Femur (tissue), 1 donor: ENCODE measurements at regions not wholly inside any gene's neighbourhood (a gene's known extent, or its start where the extent isn't known, plus 50 kb on each side); places are given as distances from the start of the nearest gene placed in this dataset.
"Not testable (repeated sequence)": the region's sequence is repeated elsewhere in the genome, so short reads cannot be mapped to it uniquely, and the experiment has no call there.

Experiments used
- DNase-seq: peaks from one replicate; pipeline ENCODE4 v3.0.0-alpha.2; 2017

DNA sequence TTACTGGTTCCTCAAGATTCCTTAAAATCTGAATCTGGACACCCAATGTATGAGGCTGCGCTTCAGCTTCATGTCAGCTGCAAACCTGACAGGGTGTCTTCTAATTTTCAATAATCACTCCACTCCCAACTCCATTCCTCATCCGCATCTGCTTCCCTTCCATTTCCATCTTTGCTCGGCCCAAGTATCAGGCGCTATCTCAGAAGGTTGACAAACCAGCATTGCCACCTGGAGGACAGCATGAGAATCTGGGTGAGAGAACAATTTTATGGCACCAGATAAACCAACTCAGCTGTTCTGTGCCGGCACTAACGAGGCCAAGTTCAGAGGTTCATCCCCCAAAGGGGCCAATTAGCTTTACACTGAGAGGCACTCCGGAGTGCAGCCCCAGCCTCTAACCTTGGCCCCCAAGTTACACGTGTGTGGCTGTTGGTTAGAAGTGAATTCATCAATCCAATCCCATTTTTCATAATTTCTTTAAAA lies 79.1 kb upstream of the LMO2 start:
- DNase-seq, result peak; percentile 67

DNA sequence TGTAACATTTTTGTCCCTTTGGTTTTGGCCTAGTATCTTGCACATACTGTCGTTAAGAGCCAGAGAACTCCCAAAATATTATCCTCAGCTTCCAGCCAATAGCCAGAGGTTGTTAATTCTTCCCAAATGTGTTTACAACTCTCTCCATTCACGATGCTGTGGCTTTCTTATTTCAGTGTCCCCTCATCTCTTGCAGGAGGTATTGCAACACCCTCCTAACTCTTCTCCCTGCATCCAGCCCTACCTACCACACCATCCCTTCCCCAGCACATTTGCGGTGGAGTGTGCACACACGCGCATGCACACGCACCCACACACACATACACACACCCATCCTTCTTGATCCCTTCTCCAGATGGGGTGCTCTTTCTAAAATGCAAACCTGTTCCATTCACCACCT lies 75.6 kb upstream of the LMO2 start:
- DNase-seq, result no peak

DNA sequence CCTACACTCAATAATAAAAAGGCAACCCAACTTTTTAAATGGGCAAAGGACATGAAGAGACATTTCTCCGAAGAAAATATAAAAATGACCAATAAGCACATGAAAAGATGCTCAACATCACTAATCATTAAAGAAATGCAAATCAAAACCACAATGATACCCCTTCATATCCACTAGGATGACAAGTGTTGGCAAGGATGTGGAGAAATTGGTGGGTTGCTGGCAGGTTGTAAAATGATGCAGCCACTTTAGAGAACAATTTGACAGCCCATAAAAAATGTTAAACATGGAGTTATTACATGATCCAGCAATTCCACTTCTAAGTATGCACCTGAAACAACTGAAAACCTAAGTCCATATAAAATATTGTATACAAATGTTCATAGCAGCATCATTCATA lies 73.2 kb upstream of the LMO2 start:
- no peak for DNase-seq

DNA sequence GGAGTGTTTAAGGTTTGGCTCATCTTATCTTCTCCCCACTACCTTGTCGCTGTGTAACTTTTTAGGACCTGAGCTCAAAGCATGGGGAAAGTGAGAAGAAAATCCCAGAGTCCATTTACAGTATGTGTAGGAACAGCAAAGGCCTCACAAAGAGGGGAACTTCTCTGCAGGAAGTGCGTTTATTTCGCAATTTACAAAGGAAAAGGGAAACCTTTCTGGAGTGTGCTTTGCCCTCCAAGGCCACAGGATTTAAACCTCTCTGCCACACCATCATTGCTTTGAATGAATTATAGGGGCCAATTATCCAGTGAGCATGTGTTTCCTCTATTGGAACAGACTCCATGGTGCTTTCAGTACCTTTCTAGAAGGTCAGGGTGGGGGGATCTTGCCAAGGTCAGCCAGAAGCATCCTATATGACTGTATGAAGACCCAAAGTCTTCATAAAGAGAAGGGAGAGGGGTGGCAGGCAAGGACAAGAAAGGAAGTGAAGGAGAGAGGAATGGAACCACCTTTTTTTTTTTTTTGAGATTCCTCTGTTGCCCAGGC lies 68.1 kb upstream of the LMO2 start:
- no peak for DNase-seq

DNA sequence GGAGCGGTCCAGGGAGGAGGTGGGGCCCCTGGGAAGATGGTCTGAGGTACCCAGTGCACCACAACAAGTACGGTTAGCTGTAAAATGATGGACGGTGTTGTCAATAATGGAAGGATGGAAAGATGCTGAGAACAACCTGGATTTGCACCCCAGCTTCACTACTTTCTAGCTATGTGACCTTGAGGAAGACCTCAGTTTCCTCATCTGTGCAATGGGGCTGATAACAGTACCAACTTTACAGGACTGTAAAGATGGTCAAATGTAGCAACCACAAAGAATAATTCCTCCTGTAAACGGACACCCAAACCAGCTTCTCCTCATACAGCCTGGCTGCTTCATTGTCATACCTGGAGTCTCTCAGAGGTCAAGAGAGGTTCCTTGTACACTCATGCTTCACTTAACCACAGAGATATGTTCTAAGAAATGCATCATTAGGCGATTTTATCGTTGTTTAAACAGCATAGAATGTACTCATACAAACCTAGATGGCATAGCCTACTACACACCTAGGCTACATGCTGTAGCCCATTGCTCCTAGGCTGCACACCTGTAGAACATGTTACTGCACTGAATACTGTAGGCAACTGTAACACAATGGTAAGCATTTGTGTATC lies 65.5 kb upstream of the LMO2 start:
- DNase-seq, result no peak

DNA sequence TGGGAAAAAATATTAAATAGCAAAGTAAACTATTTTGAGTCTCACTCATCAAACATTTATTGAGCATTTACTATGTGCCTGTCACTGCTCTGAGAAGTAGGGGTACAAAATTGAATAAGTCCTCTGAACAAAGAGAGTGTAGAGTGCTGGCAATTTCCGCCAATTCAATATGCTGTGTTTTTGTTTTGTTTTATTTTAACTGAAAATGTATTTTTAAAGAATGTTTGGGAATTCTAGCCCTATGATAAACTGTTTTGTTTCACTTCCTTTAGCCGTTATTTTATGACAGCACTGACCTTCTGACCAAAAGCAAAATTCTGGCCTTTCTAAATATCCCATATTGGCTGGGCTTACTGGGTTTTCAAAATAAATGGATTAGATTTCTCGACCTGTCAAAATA lies 64.7 kb upstream of the LMO2 start:
- no peak for DNase-seq

DNA sequence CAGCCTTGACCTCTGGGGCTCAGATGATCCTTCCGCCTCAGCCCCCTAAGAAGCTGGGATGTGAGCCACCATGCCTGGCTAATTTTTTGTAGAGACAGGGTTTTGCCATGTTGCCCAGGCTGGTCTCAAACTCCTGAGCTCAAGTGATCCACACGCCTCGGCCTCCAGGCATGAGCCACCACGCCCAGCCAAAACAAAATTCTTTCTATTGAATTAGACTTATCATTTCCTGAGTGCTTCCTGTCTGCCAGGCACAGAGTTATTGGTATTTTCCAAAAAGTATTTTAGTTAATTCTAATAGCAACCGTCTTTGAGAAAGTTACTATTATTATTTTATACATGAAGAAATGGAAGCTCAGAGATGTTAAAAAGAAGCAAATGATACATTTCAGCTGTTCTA lies 61.4 kb upstream of the LMO2 start:
- no peak for DNase-seq

DNA sequence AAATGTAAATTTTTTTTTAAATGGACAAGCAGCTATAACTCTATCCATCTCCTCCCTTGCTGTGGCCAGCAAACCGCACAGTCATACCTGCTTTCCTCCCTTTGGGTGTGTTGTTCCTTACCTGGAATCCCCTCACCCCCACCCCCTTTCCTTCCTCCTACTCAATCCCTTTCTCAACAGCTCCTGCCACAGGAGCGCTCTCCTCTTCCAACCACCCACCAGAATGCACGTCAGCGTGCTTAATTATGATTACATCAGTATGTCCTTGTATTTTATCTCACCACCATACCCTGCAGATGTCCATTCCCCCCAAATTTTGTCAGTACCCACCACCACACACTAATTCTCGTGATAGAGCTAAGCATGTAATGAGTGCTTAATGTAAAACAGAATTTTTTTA lies 60.9 kb upstream of the LMO2 start:
- no peak for DNase-seq

DNA sequence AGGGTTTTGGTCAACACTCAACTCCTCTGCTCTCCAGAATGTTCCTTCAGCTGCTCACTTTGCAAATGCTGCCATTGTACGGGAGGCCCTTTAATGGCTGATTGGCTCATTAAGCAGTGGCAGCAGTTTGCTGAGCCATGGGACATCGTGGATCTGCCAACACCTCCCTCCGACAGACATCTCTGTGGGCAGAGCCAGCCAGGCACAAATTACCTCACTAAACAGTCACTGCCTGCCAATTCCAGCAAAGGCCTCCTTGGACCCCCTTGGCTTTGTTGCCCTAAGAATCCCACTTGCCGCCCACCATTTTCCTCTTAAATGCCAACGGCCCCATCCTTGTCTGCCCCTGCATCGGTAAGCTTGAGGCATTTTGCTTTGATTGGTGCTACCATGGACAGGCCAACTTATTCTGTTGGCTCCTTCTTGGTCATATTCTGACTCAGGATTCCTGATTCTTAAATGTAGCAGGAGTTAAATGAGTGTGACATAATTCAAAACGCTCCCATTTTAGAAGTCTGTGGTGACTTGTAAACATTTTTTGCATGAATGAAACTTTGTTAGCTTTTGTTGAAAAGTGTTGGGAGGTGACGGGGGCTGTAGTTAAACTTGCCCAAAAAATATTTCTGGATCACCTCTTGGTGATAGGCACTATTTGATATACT lies 57.5 kb upstream of the LMO2 start:
- no peak for DNase-seq

DNA sequence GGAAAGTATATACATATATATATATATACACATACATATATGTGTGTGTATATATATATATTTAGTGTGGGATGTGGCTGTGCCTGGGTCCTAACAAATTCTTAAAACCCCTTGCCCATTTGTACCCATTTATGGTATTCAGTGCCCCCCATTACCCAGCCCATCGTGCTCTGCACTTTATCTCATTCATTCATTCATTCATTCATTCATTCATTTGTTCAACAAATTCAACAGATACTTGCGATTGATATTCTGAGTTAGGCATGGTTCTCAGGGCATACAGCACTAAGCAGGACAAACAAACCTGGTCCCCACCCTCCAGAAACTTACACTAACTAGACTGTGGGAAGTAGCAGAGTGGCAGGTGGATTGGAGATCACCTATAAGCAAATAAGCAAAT lies 56.6 kb upstream of the LMO2 start:
- no peak for DNase-seq

DNA sequence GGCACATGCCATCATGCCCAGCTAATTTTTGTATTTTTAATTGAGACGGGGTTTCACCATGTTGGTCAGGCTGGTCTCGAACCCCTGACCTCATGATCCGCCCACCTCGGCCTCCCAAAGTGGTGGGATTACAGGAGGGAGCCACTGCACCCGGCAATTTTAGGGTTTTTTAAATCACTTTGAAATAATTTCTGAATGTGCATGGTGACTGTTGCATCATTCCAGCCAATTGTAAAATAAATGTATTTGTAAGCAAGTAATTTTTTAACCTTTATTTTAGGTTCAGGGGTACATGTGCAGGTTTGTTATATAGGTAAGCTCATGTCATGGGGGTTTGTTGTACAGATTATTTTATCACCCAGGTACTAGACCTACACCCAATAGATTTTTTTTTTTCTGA lies 56.0 kb upstream of the LMO2 start:
- not testable (repeated sequence) for DNase-seq

DNA sequence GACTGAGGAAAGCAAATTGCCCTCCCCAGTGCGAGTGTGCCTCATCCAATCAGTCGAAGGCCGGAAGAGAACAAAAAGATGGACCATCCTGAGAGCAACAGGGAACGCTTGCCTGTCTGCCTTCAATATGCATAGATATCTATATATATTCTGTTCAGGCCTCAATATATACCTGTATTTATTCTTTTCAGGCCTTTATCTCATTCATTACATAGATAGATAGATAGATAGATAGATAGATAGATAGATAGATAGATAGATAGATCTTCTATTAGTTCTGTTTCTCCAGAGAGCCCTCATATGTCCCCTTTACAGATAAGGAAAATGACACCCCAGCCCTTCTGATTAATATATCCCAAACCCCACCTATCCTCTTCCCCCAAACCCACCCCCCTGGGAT lies 55.1 kb upstream of the LMO2 start:
- no peak for DNase-seq

DNA sequence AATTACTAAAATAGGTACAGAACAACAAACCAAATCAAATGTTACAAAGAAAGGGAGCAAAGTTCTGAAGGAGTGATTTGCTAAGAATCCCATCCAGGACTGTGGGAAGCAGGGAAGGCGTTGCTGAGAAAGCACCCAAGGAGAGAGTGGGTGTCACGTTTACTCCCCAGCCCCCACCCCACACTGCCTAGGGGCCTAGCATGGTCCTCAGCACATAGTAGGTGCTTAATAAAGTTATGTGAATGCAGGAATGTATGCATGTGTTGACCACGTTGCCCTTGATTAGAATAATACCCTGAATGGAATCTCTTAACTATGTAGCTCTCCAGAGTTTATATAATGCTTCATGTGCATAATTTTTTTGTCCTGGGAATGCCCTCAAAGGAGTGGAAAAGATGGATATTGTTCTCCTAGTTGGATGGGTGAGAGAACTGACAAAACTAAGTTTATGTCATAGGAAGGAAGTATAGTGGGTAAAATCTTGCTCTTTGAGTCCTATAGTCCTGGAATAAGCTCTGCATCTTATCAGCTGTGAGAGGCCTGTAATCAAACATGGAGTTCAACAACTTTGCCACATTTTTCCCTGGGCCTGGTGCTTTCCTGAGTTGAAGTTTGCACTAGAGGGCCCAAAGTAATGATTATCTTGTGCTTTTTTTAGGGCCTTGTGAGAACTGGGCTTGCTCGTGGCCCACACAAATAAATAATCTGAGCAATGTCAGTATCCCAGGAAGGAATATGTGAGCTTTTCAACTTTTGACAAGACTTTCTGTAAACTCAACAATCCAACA lies 53.8 kb upstream of the LMO2 start:
- DNase-seq, result no peak

DNA sequence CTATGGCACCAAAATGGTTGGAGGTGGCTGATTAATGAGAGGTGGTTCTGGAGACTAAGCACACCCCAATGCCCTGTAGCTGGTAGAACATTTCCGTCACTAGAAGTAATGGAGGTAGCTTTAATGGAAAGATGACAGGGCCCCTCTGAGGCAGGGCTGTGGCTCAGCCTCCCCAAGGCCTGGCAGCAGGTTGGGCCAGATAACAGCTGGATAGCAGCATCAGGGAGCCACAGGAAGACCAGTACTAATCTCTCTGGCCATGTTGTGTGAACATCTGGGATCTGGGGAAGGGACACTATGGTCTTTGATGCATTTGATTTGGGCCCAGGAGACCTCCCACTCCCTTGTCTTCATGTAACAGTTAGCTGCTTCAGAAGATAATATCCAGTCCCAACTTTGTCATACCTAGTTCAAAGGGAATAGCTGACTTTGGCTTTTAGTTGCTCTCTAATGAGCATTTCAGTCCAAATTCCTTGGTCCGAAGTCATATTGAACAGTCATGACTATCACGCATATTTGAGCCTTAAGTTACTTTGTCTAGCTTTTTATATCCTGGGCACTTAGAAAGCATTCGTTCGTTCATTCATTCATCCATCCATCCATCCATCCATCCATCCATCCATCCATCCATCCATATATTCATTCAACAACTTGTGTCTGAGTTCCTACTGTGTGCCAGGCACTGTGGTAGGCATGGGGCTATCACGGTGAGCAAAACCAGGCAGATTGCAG lies 53.0 kb upstream of the LMO2 start:
- no peak for DNase-seq

DNA sequence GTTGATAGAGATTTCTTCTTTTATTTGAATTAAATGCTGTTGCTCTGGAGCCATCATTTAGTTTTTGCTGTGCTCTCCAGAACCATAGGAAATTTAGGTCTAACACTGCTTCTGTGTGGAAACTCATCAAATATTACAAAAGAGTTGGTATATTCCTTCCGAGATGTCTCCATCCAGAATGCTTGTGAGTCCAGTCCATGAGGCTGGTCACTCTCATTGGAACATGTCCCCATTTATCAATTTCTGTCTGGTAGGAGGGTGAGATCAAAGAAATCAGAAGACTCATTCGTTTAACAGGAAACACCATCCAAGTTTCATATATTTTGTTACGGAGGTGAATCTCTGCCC lies 52.4 kb upstream of the LMO2 start:
- DNase-seq, result no peak

DNA sequence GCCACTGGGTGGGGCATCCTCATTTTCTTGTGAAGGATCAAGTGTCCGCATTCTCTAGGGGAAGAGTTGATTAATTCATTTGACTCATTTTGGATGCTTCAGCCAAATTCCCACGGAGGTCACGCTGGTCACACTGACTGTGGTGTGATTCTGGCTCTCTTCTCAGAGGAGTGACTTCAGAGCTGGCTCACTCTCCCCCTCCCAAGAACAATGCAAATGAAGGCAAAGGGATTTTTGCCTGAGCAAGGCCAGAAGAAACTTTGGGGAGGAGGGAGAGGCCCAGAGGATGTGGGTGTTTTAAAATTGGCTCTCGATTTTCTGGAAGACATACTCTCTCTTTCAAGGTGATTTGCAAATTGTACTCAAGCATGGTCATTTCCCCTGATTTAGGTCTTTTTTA lies 51.1 kb upstream of the LMO2 start:
- DNase-seq, result no peak

DNA sequence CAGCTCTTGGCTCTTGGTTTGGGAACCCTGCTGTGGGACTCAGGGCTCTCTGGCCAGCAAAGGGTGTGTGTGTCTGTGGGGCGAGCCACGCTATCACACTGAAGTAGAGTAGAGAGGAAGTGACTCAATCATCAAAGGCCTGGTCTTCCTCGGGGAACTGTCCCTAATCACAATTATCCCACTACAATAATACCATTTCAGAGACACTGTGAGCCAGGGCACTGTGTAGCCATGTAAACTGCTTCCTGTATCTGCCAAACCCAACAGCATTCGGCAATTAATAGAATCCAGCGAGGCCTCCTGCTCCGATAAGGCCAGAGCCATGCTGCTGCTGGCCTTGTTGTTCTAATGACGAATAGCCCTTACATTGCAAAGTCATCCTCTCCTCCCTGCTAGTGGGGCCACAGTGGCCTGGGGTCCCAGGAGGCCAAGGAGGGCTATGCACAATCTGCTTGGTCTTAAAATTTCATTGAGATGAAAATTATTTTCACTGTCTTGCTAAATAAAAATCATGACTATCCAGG lies 49.8 kb upstream of the LMO2 start:
- no peak for DNase-seq
